Thyroid gland (tissue), 4 donors: ENCODE measurements at regions not wholly inside any gene's neighbourhood (a gene's known extent, or its start where the extent isn't known, plus 50 kb on each side); places are given as distances from the start of the nearest gene placed in this dataset.

Source experiments
- DNase-seq, 2 donors: peaks; one replicate each; pipeline ENCODE4 v3.0.0-alpha.2; 2019
- H3K27ac ChIP-seq, 3 donors: fragments of 200-600 bp; sonication (generic); 1 replicate in 2 of 3; 2 replicates in 1 of 3; pipeline ENCODE4 v1.5.1; 2016 to 2019; ENCODE audit warnings: mild to moderate bottlenecking in 1 of 3, moderate library complexity in 1 of 3
- H3K27me3 ChIP-seq: fragments of 200-600 bp; sonication (generic); one replicate; pipeline ENCODE4 v1.5.1; 2019
- H3K36me3 ChIP-seq, 2 donors: fragments of 200-600 bp; sonication (generic); one replicate each; pipeline ENCODE4 v1.5.1; 2016 to 2019
- H3K4me1 ChIP-seq, 2 donors: fragments of 200-600 bp; sonication (generic); one replicate each; pipeline ENCODE4 v1.5.1; 2017 to 2019
- H3K4me3 ChIP-seq, 3 donors: fragments of 200-600 bp; sonication (generic); replicated peaks in 1 of 3; 1 replicate in 2 of 3; 2 replicates in 1 of 3; pipeline ENCODE4 v1.5.1; 2016; ENCODE audit warnings: mild to moderate bottlenecking in 1 of 3
- H3K9me3 ChIP-seq: fragments of 200-600 bp; sonication (generic); one replicate; pipeline ENCODE4 v1.5.1; 2017
- POLR2A ChIP-seq, 2 donors: fragments of 450-650 bp; IDR thresholded peaks; one replicate each; pipeline ENCODE4 v1.6.1; 2017; ENCODE audit warnings: antibody characterized with exemption in 2 of 2, mild to moderate bottlenecking in 2 of 2, moderate library complexity in 1 of 2
- WGBS, 2 donors: methylation state at CpG; one replicate each; pipeline ENCODE4 v1.1.5; 2017; 5-methylcytosine and 5-hydroxymethylcytosine counted together
- intact Hi-C: fragments of 100-400 bp; cut with DNase I; formaldehyde crosslinking; loops from one replicate; pipeline ENCODE4 v1.15.1; 2023
- TF ChIP-seq, protein P1 (sequence below), 6 experiments: fragments of 200-600 bp in 3 of 6; fragments of 450-650 bp in 3 of 6; sonication (generic) in 3 of 6; IDR thresholded peaks; one replicate each; pipeline ENCODE4 v1.5.1; 2016 to 2019; ENCODE audit warnings: antibody characterized with exemption in 6 of 6, mild to moderate bottlenecking in 2 of 6, inconsistent platforms in 1 of 6, moderate library complexity in 1 of 6

DNA sequence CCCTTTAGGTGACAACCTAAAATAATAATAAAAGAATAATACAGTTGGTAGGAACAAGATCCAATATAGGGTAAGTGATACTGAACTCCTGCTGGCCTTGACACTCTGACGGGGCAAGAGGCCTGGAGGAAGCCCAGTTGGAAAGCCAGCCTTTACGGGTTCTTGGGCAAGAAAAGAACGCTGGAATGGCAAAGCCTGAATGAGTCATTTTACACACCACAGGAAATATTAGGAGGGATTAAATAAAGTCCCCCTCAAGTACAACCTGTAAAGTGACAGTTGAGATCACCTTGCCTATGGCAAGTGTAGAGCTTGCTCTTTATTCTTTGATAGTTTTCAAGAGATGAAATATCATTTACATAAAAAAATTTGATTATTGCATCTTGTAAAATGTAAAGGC, 244.5 kb upstream of the TLL1 start:
- Histone ChIP-seq H3K9me3 (no peaks in the 10 kb centered on the region), H3K36me3 (no peaks in the 10 kb centered on the region), H3K4me1 (no peaks in the 10 kb centered on the region), H3K4me3 (no peak overlapping the region), H3K27me3 (no peaks in the 10 kb centered on the region), H3K27ac (no peak overlapping the region)
- no peak for TF ChIP-seq POLR2A (IDR thresholded peaks at IDR 0.05)
- TF ChIP-seq, protein P1, sequence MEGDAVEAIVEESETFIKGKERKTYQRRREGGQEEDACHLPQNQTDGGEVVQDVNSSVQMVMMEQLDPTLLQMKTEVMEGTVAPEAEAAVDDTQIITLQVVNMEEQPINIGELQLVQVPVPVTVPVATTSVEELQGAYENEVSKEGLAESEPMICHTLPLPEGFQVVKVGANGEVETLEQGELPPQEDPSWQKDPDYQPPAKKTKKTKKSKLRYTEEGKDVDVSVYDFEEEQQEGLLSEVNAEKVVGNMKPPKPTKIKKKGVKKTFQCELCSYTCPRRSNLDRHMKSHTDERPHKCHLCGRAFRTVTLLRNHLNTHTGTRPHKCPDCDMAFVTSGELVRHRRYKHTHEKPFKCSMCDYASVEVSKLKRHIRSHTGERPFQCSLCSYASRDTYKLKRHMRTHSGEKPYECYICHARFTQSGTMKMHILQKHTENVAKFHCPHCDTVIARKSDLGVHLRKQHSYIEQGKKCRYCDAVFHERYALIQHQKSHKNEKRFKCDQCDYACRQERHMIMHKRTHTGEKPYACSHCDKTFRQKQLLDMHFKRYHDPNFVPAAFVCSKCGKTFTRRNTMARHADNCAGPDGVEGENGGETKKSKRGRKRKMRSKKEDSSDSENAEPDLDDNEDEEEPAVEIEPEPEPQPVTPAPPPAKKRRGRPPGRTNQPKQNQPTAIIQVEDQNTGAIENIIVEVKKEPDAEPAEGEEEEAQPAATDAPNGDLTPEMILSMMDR (IDR thresholded peaks at IDR 0.05) = no peak
- intact Hi-C loops = no loop called here
- no peak for DNase-seq
- WGBS, 2 donors = 91 to 95% methylated on average over 3 of the region's 3 CpGs

DNA sequence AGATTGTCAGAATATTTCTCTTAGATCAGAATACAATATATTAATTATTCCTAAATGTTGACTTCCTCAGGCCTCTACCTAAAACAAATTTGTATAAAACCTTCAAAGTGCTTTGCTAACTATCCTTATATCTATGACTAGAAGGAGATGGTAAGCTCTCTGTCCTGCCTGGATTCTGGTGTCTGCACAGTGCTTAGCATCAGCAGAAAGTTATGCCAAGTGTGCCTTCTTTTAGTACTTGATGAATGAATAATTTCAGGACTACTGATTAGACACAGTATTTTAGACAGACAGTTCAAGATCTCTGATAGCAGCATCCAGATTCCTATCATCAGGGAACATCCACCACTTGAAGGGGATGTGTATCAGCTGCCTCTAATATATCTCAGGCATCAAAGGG, 242.4 kb upstream of the TLL1 start:
- Histone ChIP-seq H3K9me3 (no peaks in the 10 kb centered on the region), H3K27ac (no peak overlapping the region), H3K4me3 (no peak overlapping the region), H3K4me1 (no peaks in the 10 kb centered on the region), H3K36me3 (no peaks in the 10 kb centered on the region), H3K27me3 (no peaks in the 10 kb centered on the region)
- DNase-seq = no peak
- intact Hi-C loops = no loop called here
- TF ChIP-seq POLR2A (IDR thresholded peaks at IDR 0.05) = no peak
- TF ChIP-seq, protein P1 (IDR thresholded peaks at IDR 0.05) = no peak

DNA sequence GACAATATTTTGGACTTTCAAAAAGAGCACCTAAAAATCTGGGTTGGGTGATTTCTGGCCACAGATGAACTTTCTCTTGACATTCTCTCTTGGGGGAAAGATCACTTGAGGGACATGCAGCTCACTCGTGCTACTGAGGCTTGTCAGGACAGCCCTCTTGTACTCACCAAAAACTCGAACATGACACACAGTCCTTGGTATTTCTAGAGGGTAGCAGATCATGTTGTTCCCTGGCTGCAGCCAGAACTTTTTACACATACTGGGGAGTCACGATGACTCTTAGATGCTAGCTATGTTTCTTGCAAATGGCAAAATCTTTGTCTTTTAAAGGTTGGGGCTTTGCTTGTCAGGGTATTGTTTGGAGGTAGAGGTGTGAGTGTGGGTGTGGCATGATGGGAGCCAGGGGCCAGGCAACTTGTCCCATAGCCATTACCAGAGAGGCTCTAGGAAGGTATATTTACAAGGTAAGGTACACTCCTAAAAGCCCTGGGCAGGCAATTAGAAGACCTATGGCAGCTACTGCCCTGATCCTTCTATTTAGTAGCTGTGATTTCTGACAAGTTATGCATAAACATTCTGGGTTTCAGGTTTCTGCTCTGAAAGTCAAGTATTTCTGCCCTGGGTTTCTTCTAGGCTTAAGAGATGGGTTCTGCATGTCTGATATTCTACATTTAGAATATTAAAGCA, 241.7 kb upstream of the TLL1 start:
- no peaks in the 10 kb centered on the region for H3K4me1 ChIP-seq
- H3K36me3 ChIP-seq = no peaks in the 10 kb centered on the region
- intact Hi-C loops = no loop called here
- DNase-seq = no peak
- H3K27ac ChIP-seq = no peak overlapping the region
- WGBS, 2 donors = 68 to 70% methylated on average over 3 of the region's 3 CpGs
- TF ChIP-seq, protein P1 (IDR thresholded peaks at IDR 0.05) = no peak
- no peak for TF ChIP-seq POLR2A (IDR thresholded peaks at IDR 0.05)
- no peaks in the 10 kb centered on the region for H3K27me3 ChIP-seq
- H3K9me3 ChIP-seq = no peaks in the 10 kb centered on the region
- H3K4me3 ChIP-seq = no peak overlapping the region

DNA sequence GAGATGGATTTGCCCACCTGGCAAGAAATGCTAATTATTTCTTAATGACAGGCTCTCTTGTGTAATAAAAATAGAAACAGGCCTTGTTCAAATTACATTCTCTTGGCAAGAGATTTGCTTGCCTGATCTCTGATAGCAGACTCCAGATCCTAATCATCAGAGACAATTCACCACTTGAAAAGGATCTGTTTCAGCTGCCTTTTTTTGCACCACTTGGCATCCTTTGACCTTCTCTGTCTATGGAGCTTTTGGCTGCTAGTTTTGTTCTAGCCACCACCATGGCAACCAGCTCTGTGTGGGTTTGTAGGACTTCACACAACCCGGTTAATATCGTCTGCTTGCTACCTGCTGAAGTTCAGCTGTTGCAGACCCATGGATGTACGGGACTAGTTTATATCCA, 241.1 kb upstream of the TLL1 start:
- H3K4me3 ChIP-seq = no peak overlapping the region
- H3K27me3 ChIP-seq = no peaks in the 10 kb centered on the region
- TF ChIP-seq POLR2A (IDR thresholded peaks at IDR 0.05) = no peak
- TF ChIP-seq, protein P1 (IDR thresholded peaks at IDR 0.05) = no peak
- 78 to 83% methylated on average over 3 of the region's 3 CpGs for WGBS, 2 donors
- H3K36me3 ChIP-seq = no peaks in the 10 kb centered on the region
- no peaks in the 10 kb centered on the region for H3K9me3 ChIP-seq
- no peaks in the 10 kb centered on the region for H3K4me1 ChIP-seq
- intact Hi-C loops = no loop called here
- DNase-seq = no peak
- H3K27ac ChIP-seq = no peak overlapping the region

DNA sequence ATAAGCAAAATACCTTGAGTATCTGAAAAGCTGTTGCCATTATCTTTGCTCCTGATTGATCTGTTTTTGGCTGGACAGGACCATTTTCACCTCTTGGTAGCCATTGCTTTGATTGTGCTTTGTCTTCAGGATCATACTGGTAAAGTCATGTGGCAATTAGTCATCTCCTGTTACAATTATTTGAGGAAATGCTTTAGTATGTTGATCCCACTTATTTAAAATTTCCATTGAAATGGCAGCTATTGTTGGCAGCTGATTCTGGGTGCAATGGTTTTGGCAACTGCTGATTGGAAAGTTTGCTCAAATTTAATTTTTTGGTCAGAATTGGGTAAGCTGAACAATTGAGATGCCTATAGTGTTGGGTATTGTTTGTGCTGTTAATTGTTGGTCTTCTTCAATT, 238.3 kb upstream of the TLL1 start:
- Histone ChIP-seq H3K36me3 (no peaks in the 10 kb centered on the region), H3K27me3 (no peaks in the 10 kb centered on the region), H3K27ac (no peak overlapping the region), H3K9me3 (no peaks in the 10 kb centered on the region), H3K4me1 (no peaks in the 10 kb centered on the region), H3K4me3 (no peak overlapping the region)
- TF ChIP-seq, protein P1 (IDR thresholded peaks at IDR 0.05) = no peak
- no peak for TF ChIP-seq POLR2A (IDR thresholded peaks at IDR 0.05)
- intact Hi-C loops = no loop called here
- DNase-seq = no peak
